ENCODE measurements at regions not wholly inside any gene's neighbourhood (a gene's known extent, or its start where the extent isn't known, plus 50 kb on each side); places are given as distances from the start of the nearest gene placed in this dataset.
A peak's percentile ranks its signal among the peaks of the same experiment; 100 is the strongest.
"Not testable (repeated sequence)": the region's sequence is repeated elsewhere in the genome, so short reads cannot be mapped to it uniquely, and the experiment has no call there.

- DNase-seq (ENCODE audit: low spot score): no peak
Measured at GRCh38 chr2:4695281-4695861, 992.0 kb downstream of the DCDC2C start.

- DNase-seq (ENCODE audit: low spot score): no peak
Measured at GRCh38 chr2:4715065-4715464, 977.1 kb upstream of the SOX11 start.

GRCh38 chr2:4718777-4719176, 973.4 kb upstream of the SOX11 start:
- DNase-seq (ENCODE audit: low spot score): no peak

GRCh38 chr2:4725618-4726017, 966.6 kb upstream of the SOX11 start:
- DNase-seq (ENCODE audit: low spot score): no peak

- no peak for DNase-seq (ENCODE audit: low spot score)
Measured at GRCh38 chr2:4732560-4732959, 959.6 kb upstream of the SOX11 start.

GRCh38 chr2:4745056-4745991, 946.9 kb upstream of the SOX11 start:
- peak; percentile 60 for DNase-seq (ENCODE audit: low spot score)

- DNase-seq (ENCODE audit: low spot score): no peak
Measured at GRCh38 chr2:4753721-4754120, 938.5 kb upstream of the SOX11 start.

- no peak for DNase-seq (ENCODE audit: low spot score)
Measured at GRCh38 chr2:4762951-4763376, 929.2 kb upstream of the SOX11 start.

GRCh38 chr2:4765787-4766530, 926.2 kb upstream of the SOX11 start:
- no peak for DNase-seq (ENCODE audit: low spot score)

GRCh38 chr2:4775668-4776067, 916.5 kb upstream of the SOX11 start:
- DNase-seq (ENCODE audit: low spot score): no peak

- no peak for DNase-seq (ENCODE audit: low spot score)
Measured at GRCh38 chr2:4780679-4781078, 911.5 kb upstream of the SOX11 start.

GRCh38 chr2:4782647-4783046, 909.5 kb upstream of the SOX11 start:
- DNase-seq (ENCODE audit: low spot score): no peak

GRCh38 chr2:4791488-4791887, 900.7 kb upstream of the SOX11 start:
- no peak for DNase-seq (ENCODE audit: low spot score)

- DNase-seq (ENCODE audit: low spot score): no peak
Measured at GRCh38 chr2:4792126-4792525, 900.1 kb upstream of the SOX11 start.

- no peak for DNase-seq (ENCODE audit: low spot score)
Measured at GRCh38 chr2:4803396-4803795, 888.8 kb upstream of the SOX11 start.

GRCh38 chr2:4814137-4814536, 878.0 kb upstream of the SOX11 start:
- not testable (repeated sequence) for DNase-seq (ENCODE audit: low spot score)

GRCh38 chr2:4827836-4828235, 864.3 kb upstream of the SOX11 start:
- no peak for DNase-seq (ENCODE audit: low spot score)

- peak; percentile 10 for DNase-seq (ENCODE audit: low spot score)
Measured at GRCh38 chr2:4828682-4829374, 863.4 kb upstream of the SOX11 start.

GRCh38 chr2:4831751-4832150, 860.4 kb upstream of the SOX11 start:
- no peak for DNase-seq (ENCODE audit: low spot score)

GRCh38 chr2:4832642-4833041, 859.5 kb upstream of the SOX11 start:
- no peak for DNase-seq (ENCODE audit: low spot score)

GRCh38 chr2:4838626-4839025, 853.6 kb upstream of the SOX11 start:
- no peak for DNase-seq (ENCODE audit: low spot score)

GRCh38 chr2:4840791-4841190, 851.4 kb upstream of the SOX11 start:
- DNase-seq (ENCODE audit: low spot score): no peak

All from putamen (tissue), 1 donor.